ENCODE measurements at regions not wholly inside any gene's neighbourhood (a gene's known extent, or its start where the extent isn't known, plus 50 kb on each side); places are given as distances from the start of the nearest gene placed in this dataset.

DNA sequence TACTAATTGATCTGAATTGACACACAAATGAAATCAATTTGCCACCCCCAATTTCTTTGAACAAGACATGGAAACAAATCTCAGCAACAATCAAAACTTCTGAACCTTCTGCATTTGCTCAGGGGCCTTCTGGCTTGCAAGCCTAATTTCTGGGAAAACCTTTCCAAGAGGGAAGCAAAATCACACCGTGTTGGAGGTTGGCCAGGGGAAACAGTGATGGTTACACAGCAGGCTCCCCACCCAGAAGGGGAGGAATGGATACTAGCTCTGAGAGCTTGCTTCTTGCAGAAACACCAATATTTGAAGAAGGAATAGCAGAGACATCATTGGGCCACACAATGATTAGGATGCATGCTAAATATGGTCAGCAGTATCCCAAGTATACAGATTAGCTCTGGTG, 488.6 kb upstream of the TRPC7 start:
- Histone ChIP-seq H3K4me3 (ENCODE audit: extremely low read depth in 1 of 4, insufficient read depth in 2 of 4, low read depth in 3 of 4, low read length in 4 of 4) (no peak overlapping the region), H4K5ac (ENCODE audit: insufficient read length, low read depth, low read length) (no peak overlapping the region), H2BK15ac (ENCODE audit: low read length) (no peak overlapping the region), H3K4ac (replicated peaks; ENCODE audit: insufficient read length, low read depth, low read length) (no peak overlapping the region), H3K23me2 (ENCODE audit: low read depth, low read length) (no peaks in the 10 kb centered on the region), H3K4me2 (ENCODE audit: insufficient read depth in 1 of 2, low read depth in 2 of 2, low read length in 2 of 2) (no peak overlapping the region), H3K79me2 (ENCODE audit: control insufficient read depth in 1 of 2, insufficient read depth in 2 of 2, low read length in 2 of 2) (no peaks in the 10 kb centered on the region), H4K20me1 (replicated peaks in 1 of 2; ENCODE audit: control insufficient read depth in 1 of 2, insufficient read depth in 2 of 2, low read length in 2 of 2) (no peaks in the 10 kb centered on the region), H2BK12ac (ENCODE audit: low read depth, low read length) (no peak overlapping the region), H2AFZ (ENCODE audit: low read length) (no peak overlapping the region), H3K79me1 (ENCODE audit: low read depth, low read length) (no peaks in the 10 kb centered on the region), H3K18ac (ENCODE audit: extremely low read depth, low read length) (no peak overlapping the region), H3K4me1 (replicated peaks in 1 of 4; ENCODE audit: control insufficient read depth in 3 of 4, insufficient read depth in 4 of 4, low read length in 3 of 4) (no peaks in the 10 kb centered on the region), H2BK20ac (ENCODE audit: low read length) (no peak overlapping the region), H2AK5ac (ENCODE audit: low read depth, low read length) (no peak overlapping the region), H4K8ac (ENCODE audit: extremely low read depth, insufficient read depth, low read length) (no peak overlapping the region), H3K36me3 (ENCODE audit: control insufficient read depth in 2 of 4, insufficient read depth in 4 of 4, low read length in 3 of 4) (no peaks in the 10 kb centered on the region), H4K91ac (replicated peaks; ENCODE audit: insufficient read length, low read length) (no peak overlapping the region), H3K56ac (replicated peaks; ENCODE audit: insufficient read length, low read depth, low read length) (no peak overlapping the region), H2BK120ac (replicated peaks; ENCODE audit: low read depth, low read length) (no peak overlapping the region), H3K27ac (ENCODE audit: low read depth, low read length) (no peak overlapping the region), H3K9ac (replicated peaks in 1 of 4; ENCODE audit: extremely low read depth in 1 of 4, low read depth in 3 of 4, low read length in 3 of 4) (no peak overlapping the region), H3K9me3 (ENCODE audit: insufficient read depth in 2 of 2, low read depth in 1 of 2, low read length in 1 of 2) (no peaks in the 10 kb centered on the region; a peak in 1 of 4 replicates), H3K27me3 (replicated peaks in 1 of 4; ENCODE audit: control insufficient read depth in 3 of 4, extremely low read depth in 1 of 4, insufficient read depth in 3 of 4, low read length in 3 of 4) (no peaks in the 10 kb centered on the region), H3K23ac (ENCODE audit: insufficient read length) (no peak overlapping the region), H3K14ac (ENCODE audit: insufficient read length) (no peak overlapping the region), H2BK5ac (ENCODE audit: low read depth, low read length) (no peak overlapping the region)
- CTCF ChIA-PET (ENCODE audit: partially characterized antibody), result interaction anchor here (1.0 to 1.4 kb wide), 2 partner anchors 84 to 466 kb away, joined by 3 read pairs; no protein-coding TSS in a partner anchor
- no peak for DNase-seq (ENCODE audit: low read depth in 1 of 2, low spot score in 2 of 2)
- no peak for FAIRE-seq
- WGBS, 2 experiments (ENCODE audit: extremely low coverage in 1 of 2, insufficient coverage in 1 of 2, insufficient read length in 1 of 2, insufficient replicate concordance in 2 of 2, low coverage in 1 of 2, low lambda C conversion rate in 2 of 2, missing lambda C conversion rate in 1 of 2), result 93% methylated on average over 1 of the region's 1 CpG; no CpG with 5 or more reads in 1 of the 2 experiments
- POLR2A ChIA-PET (ENCODE audit: partially characterized antibody), result no interaction called here
- TF ChIP-seq HDAC6 (IDR thresholded peaks at IDR 0.05; ENCODE audit: low read depth, low read length), result no peak
- TF ChIP-seq TAF1 (IDR thresholded peaks at IDR 0.05; ENCODE audit: low read depth, low read length), result no peak
- TF ChIP-seq SP2 (IDR thresholded peaks at IDR 0.05; ENCODE audit: low read length), result no peak
- no peak for TF ChIP-seq ASH2L (IDR thresholded peaks at IDR 0.05; ENCODE audit: low read length)
- TF ChIP-seq GTF2F1 (IDR thresholded peaks at IDR 0.05; ENCODE audit: borderline replicate concordance, low read depth, low read length), result no peak
- TF ChIP-seq CTBP2 (IDR thresholded peaks at IDR 0.05; ENCODE audit: borderline replicate concordance, insufficient read depth, insufficient read length, low read length), result no peak
- no peak for TF ChIP-seq YY1 (IDR thresholded peaks at IDR 0.05; ENCODE audit: low read depth, low read length)
- no peak for TF ChIP-seq HDAC2 (IDR thresholded peaks at IDR 0.05; ENCODE audit: borderline replicate concordance in 1 of 2, low read depth in 2 of 2, low read length in 2 of 2)
- no peak for TF ChIP-seq CEBPB (IDR thresholded peaks at IDR 0.05; ENCODE audit: low read depth, low read length)
- no peak for TF ChIP-seq TAF7 (optimal IDR thresholded peaks at IDR 0.05; ENCODE audit: borderline replicate concordance, low read depth, low read length)
- TF ChIP-seq SIRT6 (IDR thresholded peaks at IDR 0.05; ENCODE audit: low read length), result no peak
- no peak for TF ChIP-seq CREB1 (IDR thresholded peaks at IDR 0.05)
- TF ChIP-seq BRCA1 (IDR thresholded peaks at IDR 0.05; ENCODE audit: low read depth, low read length), result no peak
- TF ChIP-seq RBBP5 (IDR thresholded peaks at IDR 0.05; ENCODE audit: borderline replicate concordance, low read depth, low read length), result no peak
- TF ChIP-seq SP1 (IDR thresholded peaks at IDR 0.05; ENCODE audit: low read depth, low read length), result no peak
- no peak for TF ChIP-seq CHD1 (IDR thresholded peaks at IDR 0.05; ENCODE audit: low read depth, low read length)
- no peak for TF ChIP-seq KDM1A (IDR thresholded peaks at IDR 0.05; ENCODE audit: borderline replicate concordance, low read length)

Measured in H1 (cell line).